ENCODE measurements at regions not wholly inside any gene's neighbourhood (a gene's known extent, or its start where the extent isn't known, plus 50 kb on each side); places are given as distances from the start of the nearest gene placed in this dataset.

- TF ChIP-seq EGR1 (IDR thresholded peaks at IDR 0.05; ENCODE audit: low read depth) (no peak), CTCF (IDR thresholded peaks at IDR 0.05 in 2 of 3, conservative IDR thresholded peaks at IDR 0.05 in 1 of 3; ENCODE audit: borderline replicate concordance in 1 of 3, insufficient read depth in 1 of 3, low read depth in 2 of 3, low read length in 2 of 3) (no peak)
These were observed 306.4 kb downstream of the RBM43 start for GRCh38 chr2:150955231-150955630.
